CD4-positive, alpha-beta T cell (primary cell): ENCODE measurements at regions not wholly inside any gene's neighbourhood (a gene's known extent, or its start where the extent isn't known, plus 50 kb on each side); places are given as distances from the start of the nearest gene placed in this dataset.

Experiments
- ATAC-seq: fragments of 200-7000 bp; cut with Tn5 transposase; one replicate; pipeline ENCODE4 v1.10.0; 2022; ENCODE audit warnings: mild to moderate bottlenecking; ENCODE audit not compliant: poor library complexity
- CTCF ChIA-PET: fragments of 350-600 bp; sonication (Branson Sonifier 250); formaldehyde crosslinking; loops from one replicate; lab custom pipeline; 2021; ENCODE audit warnings: antibody characterized with exemption, inconsistent platforms; lab: Charles Lee
- POLR2A ChIA-PET: fragments of 350-600 bp; sonication (Branson Sonifier 250); formaldehyde crosslinking; loops from one replicate; lab custom pipeline; 2021; ENCODE audit warnings: antibody characterized with exemption, inconsistent platforms; lab: Charles Lee
- DNase-seq, 14 experiments: peaks; one replicate each; pipeline ENCODE4 v3.0.0-alpha.2; 2013 to 2020; ENCODE audit warnings: mixed read lengths in 2 of 14
- H3K27ac ChIP-seq, 2 donors: one replicate each; pipeline versions ENCODE4 v1.5.1 to v1.7.0; 2013; ENCODE audit warnings: low read length in 2 of 2, low read depth in 1 of 2, mild to moderate bottlenecking in 1 of 2
- H3K27me3 ChIP-seq, 2 experiments: 1 replicate in 1 of 2; 2 replicates in 1 of 2; pipeline versions ENCODE4 v1.6.1 to v1.7.0; 2013; ENCODE audit warnings: low read length in 2 of 2, control low read depth in 1 of 2, mild to moderate bottlenecking in 1 of 2, moderate library complexity in 1 of 2; ENCODE audit not compliant: insufficient read depth in 2 of 2, control insufficient read depth in 1 of 2
- H3K36me3 ChIP-seq: one replicate; pipeline ENCODE4 v1.6.1; 2013; ENCODE audit warnings: low read length, control low read depth; ENCODE audit not compliant: insufficient read depth
- H3K4me1 ChIP-seq: one replicate; pipeline ENCODE4 v1.6.1; 2013; ENCODE audit warnings: low read length, control low read depth; ENCODE audit not compliant: insufficient read depth
- H3K4me3 ChIP-seq: one replicate; pipeline ENCODE4 v1.5.1; 2013; ENCODE audit warnings: mild to moderate bottlenecking, low read length, moderate library complexity
- H3K9me3 ChIP-seq, 2 experiments: 1 replicate in 1 of 2; 2 replicates in 1 of 2; pipeline versions ENCODE4 v1.6.1 to v1.7.0; 2013; ENCODE audit warnings: low read length in 2 of 2, mild to moderate bottlenecking in 2 of 2, control low read depth in 1 of 2, moderate library complexity in 1 of 2; ENCODE audit not compliant: control insufficient read depth in 1 of 2, insufficient read depth in 1 of 2
- H3K27ac Mint-ChIP-seq: one replicate; pipeline ENCODE4 v1.8.0; 2020; ENCODE audit warnings: mixed read lengths
- H3K27me3 Mint-ChIP-seq: one replicate; pipeline ENCODE4 v1.8.0; 2021; ENCODE audit warnings: mixed read lengths
- H3K36me3 Mint-ChIP-seq: one replicate; pipeline ENCODE4 v1.8.0; 2021; ENCODE audit warnings: low read depth, mixed read lengths
- H3K4me1 Mint-ChIP-seq: one replicate; pipeline ENCODE4 v1.8.0; 2021; ENCODE audit warnings: low read depth, mixed read lengths
- H3K4me3 Mint-ChIP-seq: one replicate; pipeline ENCODE4 v1.8.0; 2020; ENCODE audit warnings: mild to moderate bottlenecking, mixed read lengths
- H3K9me3 Mint-ChIP-seq: one replicate; pipeline ENCODE4 v1.8.0; 2020; ENCODE audit warnings: mixed read lengths
- CTCF ChIP-seq: fragments of 200-600 bp; IDR thresholded peaks from one replicate; pipeline ENCODE4 v1.8.0; 2022; ENCODE audit warnings: antibody characterized with exemption, mild to moderate bottlenecking
- intact Hi-C, 2 experiments: fragments of 100-400 bp; cut with DNase I in 1 of 2; cut with micrococcal nuclease in 1 of 2; formaldehyde crosslinking; loops; one replicate each; pipeline versions ENCODE4 v1.15.1 to v1.9.0; 2023 to 2025; cut with DNase I, micrococcal nuclease

GRCh38 chr9:17986595-17986994 lies 407.7 kb downstream of the SH3GL2 start:
- H3K36me3 ChIP-seq: no peaks in the 10 kb centered on the region

GRCh38 chr9:17987189-17987588 lies 408.3 kb downstream of the SH3GL2 start:
- H3K4me1 ChIP-seq: no peaks in the 10 kb centered on the region
- H3K27me3 ChIP-seq: no peaks in the 10 kb centered on the region
- no peak overlapping the region for H3K27ac ChIP-seq
- H3K9me3 ChIP-seq: peaks cover 0 to 3% of the 10 kb centered on the region in 2 experiments
- intact Hi-C loops: no loop called here
- ChIA-PET POLR2A (no interaction called here), CTCF (no interaction called here)
- Mint-ChIP-seq H3K9me3 (no peaks in the 10 kb centered on the region), H3K4me3 (no peak overlapping the region), H3K36me3 (no peaks in the 10 kb centered on the region), H3K4me1 (no peaks in the 10 kb centered on the region), H3K27me3 (no peaks in the 10 kb centered on the region), H3K27ac (no peak overlapping the region)
- TF ChIP-seq CTCF: no peak
- H3K36me3 ChIP-seq: no peaks in the 10 kb centered on the region
- no peak for DNase-seq
- H3K4me3 ChIP-seq: no peak overlapping the region
- ATAC-seq: no peak

More at GRCh38 chr9:17986595-17986994, 407.7 kb downstream of the SH3GL2 start:
- no peak for ATAC-seq
- H3K9me3 Mint-ChIP-seq: peaks cover 3% of the 10 kb centered on the region
- Histone ChIP-seq H3K4me3 (no peak overlapping the region), H3K4me1 (no peaks in the 10 kb centered on the region), H3K27ac (no peak overlapping the region), H3K9me3 (peaks cover 0 to 3% of the 10 kb centered on the region in 2 experiments), H3K27me3 (no peaks in the 10 kb centered on the region)
- no peak for DNase-seq
- H3K27ac Mint-ChIP-seq: no peak overlapping the region
- TF ChIP-seq CTCF: no peak
- no peaks in the 10 kb centered on the region for H3K36me3 Mint-ChIP-seq
- H3K27me3 Mint-ChIP-seq: no peaks in the 10 kb centered on the region
- ChIA-PET POLR2A (no interaction called here), CTCF (no interaction called here)
- intact Hi-C loops: no loop called here
- no peaks in the 10 kb centered on the region for H3K4me1 Mint-ChIP-seq
- no peak overlapping the region for H3K4me3 Mint-ChIP-seq

GRCh38 chr9:17988489-17988888 lies 409.6 kb downstream of the SH3GL2 start:
- Histone ChIP-seq H3K36me3 (no peaks in the 10 kb centered on the region), H3K27ac (no peak overlapping the region), H3K4me1 (no peaks in the 10 kb centered on the region), H3K9me3 (no peaks in the 10 kb centered on the region), H3K4me3 (no peak overlapping the region), H3K27me3 (no peaks in the 10 kb centered on the region)
- Mint-ChIP-seq H3K9me3 (peaks cover 3% of the 10 kb centered on the region), H3K27me3 (no peaks in the 10 kb centered on the region), H3K36me3 (no peaks in the 10 kb centered on the region), H3K27ac (no peak overlapping the region), H3K4me3 (no peak overlapping the region), H3K4me1 (no peaks in the 10 kb centered on the region)
- ATAC-seq (no peak), DNase-seq (no peak)
- ChIA-PET POLR2A (no interaction called here), CTCF (no interaction called here)
- intact Hi-C loops: no loop called here
- TF ChIP-seq CTCF: no peak
